OCI-LY1 (cell line): ENCODE measurements at regions not wholly inside any gene's neighbourhood (a gene's known extent, or its start where the extent isn't known, plus 50 kb on each side); places are given as distances from the start of the nearest gene placed in this dataset.
"Not testable (repeated sequence)": the region's sequence is repeated elsewhere in the genome, so short reads cannot be mapped to it uniquely, and the experiment has no call there.

ENCODE experiments used
- H2AFZ ChIP-seq: fragments of 200-600 bp; sonication (generic), shearing (Covaris generic); 2 replicates; pipeline ENCODE4 v1.6.0; 2014; ENCODE audit warnings: antibody characterized with exemption, mild to moderate bottlenecking, low read length
- H3F3A ChIP-seq: fragments of 200-600 bp; sonication (generic), shearing (Covaris generic); 2 replicates; pipeline ENCODE4 v1.6.0; 2014; ENCODE audit warnings: mild to moderate bottlenecking, antibody characterized with exemption, low read length, moderate library complexity; ENCODE audit not compliant: insufficient read depth
- H3K27ac ChIP-seq: fragments of 200-600 bp; sonication (generic); 2 replicates; pipeline ENCODE4 v1.5.1; 2014; ENCODE audit warnings: low read length, mixed run types, mild to moderate bottlenecking, low read depth; ENCODE audit not compliant: poor library complexity, severe bottlenecking
- H3K27me3 ChIP-seq: fragments of 200-600 bp; sonication (generic); 2 replicates; pipeline ENCODE4 v1.6.0; 2014; ENCODE audit warnings: antibody characterized with exemption, mild to moderate bottlenecking, low read length, moderate library complexity; ENCODE audit not compliant: insufficient read depth
- H3K36me3 ChIP-seq: fragments of 200-600 bp; sonication (generic); 2 replicates; pipeline ENCODE4 v1.6.1; 2014; ENCODE audit warnings: mild to moderate bottlenecking, antibody characterized with exemption, low read length, moderate library complexity, mixed read lengths; ENCODE audit not compliant: insufficient read depth
- H3K4me1 ChIP-seq: fragments of 200-600 bp; sonication (generic); 2 replicates; pipeline ENCODE4 v1.5.1; 2014; ENCODE audit warnings: mild to moderate bottlenecking, low read length, moderate library complexity; ENCODE audit not compliant: insufficient read depth, severe bottlenecking
- H3K4me2 ChIP-seq: fragments of 200-600 bp; sonication (generic), shearing (Covaris generic); 2 replicates; pipeline ENCODE4 v1.6.1; 2014; ENCODE audit warnings: low read length
- H3K4me3 ChIP-seq: fragments of 200-600 bp; sonication (generic); 2 replicates; pipeline ENCODE4 v1.5.1; 2014; ENCODE audit warnings: low read length, low read depth, mild to moderate bottlenecking, mixed read lengths; ENCODE audit not compliant: poor library complexity, severe bottlenecking
- H3K79me2 ChIP-seq: fragments of 200-600 bp; shearing (Covaris generic); 2 replicates; pipeline ENCODE4 v1.6.1; 2016; ENCODE audit warnings: mixed run types, low read length, mixed read lengths; ENCODE audit not compliant: insufficient read depth
- H3K9ac ChIP-seq: fragments of 200-600 bp; sonication (generic), shearing (Covaris generic); 2 replicates; pipeline ENCODE4 v1.6.1; 2014; ENCODE audit warnings: mild to moderate bottlenecking, low read length, mixed read lengths
- H3K9me2 ChIP-seq: fragments of 200-600 bp; sonication (generic), shearing (Covaris generic); 2 replicates; pipeline ENCODE4 v1.6.1; 2014; ENCODE audit warnings: low read depth, mild to moderate bottlenecking, low read length, mixed read lengths
- H3K9me3 ChIP-seq: fragments of 200-600 bp; shearing (Covaris generic); 2 replicates; pipeline ENCODE4 v1.6.1; 2014; ENCODE audit warnings: low read length, mixed read lengths
- H4K20me1 ChIP-seq: fragments of 200-600 bp; sonication (generic), shearing (Covaris generic); 2 replicates; pipeline ENCODE4 v1.6.0; 2016; ENCODE audit warnings: mild to moderate bottlenecking, low read length; ENCODE audit not compliant: insufficient read depth
- EZH2 ChIP-seq: fragments of 200-600 bp; sonication (generic), shearing (Covaris generic); IDR thresholded peaks from 2 replicates; pipeline ENCODE4 v1.8.0; 2017; ENCODE audit warnings: borderline replicate concordance, mixed run types, mild to moderate bottlenecking, antibody characterized with exemption, low read length, moderate library complexity, mixed read lengths
- TF ChIP-seq, protein P1 (sequence below): fragments of 200-600 bp; sonication (generic), shearing (Covaris generic); IDR thresholded peaks from 2 replicates; pipeline ENCODE4 v1.5.1; 2017; ENCODE audit warnings: mild to moderate bottlenecking, antibody characterized with exemption, low read length, moderate library complexity, mixed read lengths

DNA sequence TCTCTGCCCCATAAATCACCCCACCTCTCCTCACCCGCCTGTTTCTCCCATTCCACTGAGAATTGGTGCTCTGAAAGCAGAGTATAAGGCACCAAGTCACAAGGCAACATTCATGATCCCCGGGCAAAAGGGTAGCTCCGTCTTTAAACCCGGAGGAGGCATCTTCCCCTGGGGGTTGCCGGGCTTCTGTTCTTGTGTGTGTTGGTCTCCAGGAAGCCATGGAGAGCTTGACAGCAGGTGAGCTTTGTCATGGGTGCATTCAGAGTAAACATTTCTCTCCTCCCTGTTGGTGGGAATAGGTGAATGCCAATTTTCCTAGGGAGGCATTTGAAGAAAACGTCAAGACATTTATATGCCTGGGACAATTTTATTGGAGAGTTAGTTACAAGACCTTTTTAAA, 275.5 kb upstream of the USP9Y start:
- H3K4me1 ChIP-seq = no peaks in the 10 kb centered on the region
- no peak overlapping the region for H3K27ac ChIP-seq
- no peaks in the 10 kb centered on the region for H3K36me3 ChIP-seq
- TF ChIP-seq, protein P1, sequence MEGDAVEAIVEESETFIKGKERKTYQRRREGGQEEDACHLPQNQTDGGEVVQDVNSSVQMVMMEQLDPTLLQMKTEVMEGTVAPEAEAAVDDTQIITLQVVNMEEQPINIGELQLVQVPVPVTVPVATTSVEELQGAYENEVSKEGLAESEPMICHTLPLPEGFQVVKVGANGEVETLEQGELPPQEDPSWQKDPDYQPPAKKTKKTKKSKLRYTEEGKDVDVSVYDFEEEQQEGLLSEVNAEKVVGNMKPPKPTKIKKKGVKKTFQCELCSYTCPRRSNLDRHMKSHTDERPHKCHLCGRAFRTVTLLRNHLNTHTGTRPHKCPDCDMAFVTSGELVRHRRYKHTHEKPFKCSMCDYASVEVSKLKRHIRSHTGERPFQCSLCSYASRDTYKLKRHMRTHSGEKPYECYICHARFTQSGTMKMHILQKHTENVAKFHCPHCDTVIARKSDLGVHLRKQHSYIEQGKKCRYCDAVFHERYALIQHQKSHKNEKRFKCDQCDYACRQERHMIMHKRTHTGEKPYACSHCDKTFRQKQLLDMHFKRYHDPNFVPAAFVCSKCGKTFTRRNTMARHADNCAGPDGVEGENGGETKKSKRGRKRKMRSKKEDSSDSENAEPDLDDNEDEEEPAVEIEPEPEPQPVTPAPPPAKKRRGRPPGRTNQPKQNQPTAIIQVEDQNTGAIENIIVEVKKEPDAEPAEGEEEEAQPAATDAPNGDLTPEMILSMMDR = no peak
- no peak for TF ChIP-seq EZH2
- no peak overlapping the region for H3K4me2 ChIP-seq
- H3F3A ChIP-seq = no peaks in the 10 kb centered on the region
- H3K9ac ChIP-seq = no peak overlapping the region
- H3K27me3 ChIP-seq = no peaks in the 10 kb centered on the region
- no peaks in the 10 kb centered on the region for H3K9me2 ChIP-seq
- no peaks in the 10 kb centered on the region for H3K79me2 ChIP-seq
- H3K4me3 ChIP-seq = no peak overlapping the region
- H3K9me3 ChIP-seq = no peaks in the 10 kb centered on the region
- no peaks in the 10 kb centered on the region for H4K20me1 ChIP-seq
- H2AFZ ChIP-seq = no peak overlapping the region

DNA sequence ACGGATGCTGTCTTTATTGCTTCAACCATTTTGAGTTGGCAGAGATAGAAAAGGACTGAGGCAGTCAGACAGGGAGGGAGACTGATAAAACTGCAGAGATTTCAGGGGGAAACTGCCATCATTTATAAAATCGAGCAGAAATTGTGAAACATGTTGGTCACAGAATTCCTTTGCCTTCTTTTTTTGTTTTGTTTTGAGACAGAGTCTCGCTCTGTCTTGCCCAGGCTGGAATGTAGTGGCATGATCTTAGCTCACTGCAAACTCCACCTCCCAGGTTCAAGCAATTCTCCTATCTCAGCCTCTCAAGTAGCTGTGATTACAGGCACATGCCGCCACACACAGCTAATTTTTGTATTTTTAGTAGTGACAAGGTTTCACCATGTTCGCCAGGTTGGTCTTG, 273.7 kb upstream of the USP9Y start:
- H3K4me3 ChIP-seq = no peak overlapping the region
- H3F3A ChIP-seq = no peaks in the 10 kb centered on the region
- no peak overlapping the region for H3K9ac ChIP-seq
- no peaks in the 10 kb centered on the region for H3K9me2 ChIP-seq
- no peaks in the 10 kb centered on the region for H3K36me3 ChIP-seq
- no peaks in the 10 kb centered on the region for H3K79me2 ChIP-seq
- no peak overlapping the region for H3K27ac ChIP-seq
- no peaks in the 10 kb centered on the region for H3K4me1 ChIP-seq
- no peak overlapping the region for H3K4me2 ChIP-seq
- no peak overlapping the region for H2AFZ ChIP-seq
- H3K9me3 ChIP-seq = no peaks in the 10 kb centered on the region
- no peaks in the 10 kb centered on the region for H3K27me3 ChIP-seq
- H4K20me1 ChIP-seq = no peaks in the 10 kb centered on the region
- TF ChIP-seq, protein P1 = no peak
- TF ChIP-seq EZH2 = no peak

DNA sequence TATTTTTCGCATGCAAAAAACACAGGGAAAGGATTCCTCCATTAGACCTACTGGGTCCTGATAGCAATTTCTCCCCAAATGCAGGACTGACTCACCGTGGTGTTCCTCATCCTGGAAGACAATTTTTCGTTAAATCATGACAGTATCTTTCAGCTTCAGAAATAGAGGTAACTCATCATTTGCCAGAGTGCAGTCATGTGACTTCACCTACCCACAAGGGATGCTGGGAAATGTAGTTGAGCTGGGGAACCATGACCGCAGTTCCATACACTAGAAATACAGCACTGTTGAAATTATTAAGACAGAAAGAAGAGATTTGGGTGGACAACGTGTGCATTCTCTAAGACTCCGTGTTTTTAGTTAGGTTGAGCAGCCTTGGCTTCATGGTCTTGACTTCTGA, 269.5 kb upstream of the USP9Y start:
- H3K27ac ChIP-seq = no peak overlapping the region
- H3K9me2 ChIP-seq = no peaks in the 10 kb centered on the region
- no peak overlapping the region for H2AFZ ChIP-seq

GRCh38 chrY:12438823-12439222, 262.2 kb upstream of the USP9Y start:
- H3K4me2 ChIP-seq, H3K79me2 ChIP-seq, H3K4me1 ChIP-seq, H3K27me3 ChIP-seq, H3F3A ChIP-seq, H3K4me3 ChIP-seq, H2AFZ ChIP-seq, H3K9me3 ChIP-seq, H3K9ac ChIP-seq, H3K27ac ChIP-seq, H3K36me3 ChIP-seq, H3K9me2 ChIP-seq, H4K20me1 ChIP-seq: not testable (repeated sequence)

More for the DNA sequence above, 269.5 kb upstream of the USP9Y start:
- Histone ChIP-seq H3K79me2 (no peaks in the 10 kb centered on the region), H3K4me3 (no peak overlapping the region), H3K36me3 (no peaks in the 10 kb centered on the region), H3K27me3 (no peaks in the 10 kb centered on the region), H3K4me2 (no peak overlapping the region), H3K9ac (no peak overlapping the region), H3F3A (no peaks in the 10 kb centered on the region), H4K20me1 (no peaks in the 10 kb centered on the region), H3K4me1 (no peaks in the 10 kb centered on the region), H3K9me3 (no peaks in the 10 kb centered on the region)
- TF ChIP-seq, protein P1 = no peak
- no peak for TF ChIP-seq EZH2
